T-helper 1 cell treated with Interleukin-12 subunit alpha and Interleukin-12 subunit beta and Interleukin-4 antibody, amounts not matched to agents 30 μg/mL and 1 μg/mL, for 36 hours (primary cell): ENCODE measurements at regions not wholly inside any gene's neighbourhood (a gene's known extent, or its start where the extent isn't known, plus 50 kb on each side); places are given as distances from the start of the nearest gene placed in this dataset.
"Not testable (repeated sequence)": the region's sequence is repeated elsewhere in the genome, so short reads cannot be mapped to it uniquely, and the experiment has no call there.

Source experiments
- H3K27ac Mint-ChIP-seq: one replicate; pipeline ENCODE4 v1.8.0; 2021; ENCODE audit warnings: mild to moderate bottlenecking, mixed read lengths
- H3K27me3 Mint-ChIP-seq: one replicate; pipeline ENCODE4 v1.8.0; 2021; ENCODE audit warnings: low read depth, mixed read lengths
- H3K36me3 Mint-ChIP-seq: one replicate; pipeline ENCODE4 v1.8.0; 2021; ENCODE audit warnings: low read depth, mixed read lengths
- H3K4me1 Mint-ChIP-seq: one replicate; pipeline ENCODE4 v1.8.0; 2021; ENCODE audit warnings: low read depth, mixed read lengths
- H3K4me3 Mint-ChIP-seq: one replicate; pipeline ENCODE4 v1.8.0; 2021; ENCODE audit warnings: mild to moderate bottlenecking, moderate library complexity, mixed read lengths
- H3K9me3 Mint-ChIP-seq: one replicate; pipeline ENCODE4 v1.8.0; 2021; ENCODE audit warnings: mixed read lengths

GRCh38 chr2:39975476-39976020, 196.5 kb upstream of the THUMPD2 start:
- Mint-ChIP-seq H3K4me1 (no peaks in the 10 kb centered on the region), H3K4me3 (no peak overlapping the region), H3K9me3 (peaks cover 11% of the 10 kb centered on the region), H3K27me3 (no peaks in the 10 kb centered on the region), H3K36me3 (peaks cover 4% of the 10 kb centered on the region), H3K27ac (no peak overlapping the region)

GRCh38 chr2:39968037-39968436, 189.0 kb upstream of the THUMPD2 start:
- no peaks in the 10 kb centered on the region for H3K27me3 Mint-ChIP-seq
- peaks cover 3% of the 10 kb centered on the region for H3K36me3 Mint-ChIP-seq
- no peak overlapping the region for H3K4me3 Mint-ChIP-seq
- no peaks in the 10 kb centered on the region for H3K4me1 Mint-ChIP-seq
- H3K27ac Mint-ChIP-seq: no peak overlapping the region
- H3K9me3 Mint-ChIP-seq: peaks cover 19% of the 10 kb centered on the region

- not testable (repeated sequence) for H3K36me3 Mint-ChIP-seq, H3K27me3 Mint-ChIP-seq, H3K27ac Mint-ChIP-seq, H3K4me3 Mint-ChIP-seq, H3K4me1 Mint-ChIP-seq
- peaks cover 13% of the 10 kb centered on the region for H3K9me3 Mint-ChIP-seq
Observed at GRCh38 chr2:39960681-39961080, 181.6 kb upstream of the THUMPD2 start.

- Mint-ChIP-seq H3K27ac (no peak overlapping the region), H3K9me3 (peaks cover 13% of the 10 kb centered on the region), H3K4me3 (no peak overlapping the region), H3K27me3 (no peaks in the 10 kb centered on the region), H3K4me1 (no peaks in the 10 kb centered on the region), H3K36me3 (no peaks in the 10 kb centered on the region)
Observed at GRCh38 chr2:39954346-39954745, 175.3 kb upstream of the THUMPD2 start.

- Mint-ChIP-seq H3K36me3 (no peaks in the 10 kb centered on the region), H3K4me3 (no peak overlapping the region), H3K4me1 (peaks cover 12% of the 10 kb centered on the region), H3K27ac (no peak overlapping the region), H3K27me3 (no peaks in the 10 kb centered on the region), H3K9me3 (no peaks in the 10 kb centered on the region)
Observed at GRCh38 chr2:39949131-39949530, 170.1 kb upstream of the THUMPD2 start.

GRCh38 chr2:39948016-39948719, 169.1 kb upstream of the THUMPD2 start:
- Mint-ChIP-seq H3K4me3 (no peak overlapping the region), H3K36me3 (no peaks in the 10 kb centered on the region), H3K4me1 (peaks cover 13% of the 10 kb centered on the region), H3K9me3 (no peaks in the 10 kb centered on the region), H3K27me3 (no peaks in the 10 kb centered on the region), H3K27ac (no peak overlapping the region)

GRCh38 chr2:39947294-39948015, 168.4 kb upstream of the THUMPD2 start:
- no peaks in the 10 kb centered on the region for H3K9me3 Mint-ChIP-seq
- H3K27ac Mint-ChIP-seq: no peak overlapping the region
- H3K27me3 Mint-ChIP-seq: no peaks in the 10 kb centered on the region

GRCh38 chr2:39942950-39943349, 163.9 kb upstream of the THUMPD2 start:
- Mint-ChIP-seq H3K27ac (no peak overlapping the region), H3K9me3 (peaks cover 11% of the 10 kb centered on the region), H3K4me1 (peaks cover 29% of the 10 kb centered on the region), H3K27me3 (no peaks in the 10 kb centered on the region), H3K36me3 (peaks cover 4% of the 10 kb centered on the region), H3K4me3 (no peak overlapping the region)

More at GRCh38 chr2:39947294-39948015, 168.4 kb upstream of the THUMPD2 start:
- H3K36me3 Mint-ChIP-seq: no peaks in the 10 kb centered on the region
- peaks cover 16% of the 10 kb centered on the region for H3K4me1 Mint-ChIP-seq
- H3K4me3 Mint-ChIP-seq: no peak overlapping the region

GRCh38 chr2:39938035-39938835, 159.2 kb upstream of the THUMPD2 start:
- no peaks in the 10 kb centered on the region for H3K27me3 Mint-ChIP-seq
- H3K36me3 Mint-ChIP-seq: peaks cover 9% of the 10 kb centered on the region
- peak overlapping the region; percentile 38 for H3K4me3 Mint-ChIP-seq
- H3K27ac Mint-ChIP-seq: peak overlapping the region; percentile 87
- peaks cover 17% of the 10 kb centered on the region for H3K9me3 Mint-ChIP-seq
- peaks cover 33% of the 10 kb centered on the region for H3K4me1 Mint-ChIP-seq

- Mint-ChIP-seq H3K36me3 (peaks cover 10% of the 10 kb centered on the region), H3K4me1 (peaks cover 30% of the 10 kb centered on the region), H3K27me3 (no peaks in the 10 kb centered on the region), H3K9me3 (peaks cover 17% of the 10 kb centered on the region), H3K4me3 (peak overlapping the region; percentile 38), H3K27ac (peak overlapping the region; percentile 87)
Observed at GRCh38 chr2:39937621-39938020, 158.6 kb upstream of the THUMPD2 start.

- H3K4me3 Mint-ChIP-seq: no peak overlapping the region
- no peak overlapping the region for H3K27ac Mint-ChIP-seq
- peaks cover 30% of the 10 kb centered on the region for H3K4me1 Mint-ChIP-seq
- peaks cover 10% of the 10 kb centered on the region for H3K36me3 Mint-ChIP-seq
- no peaks in the 10 kb centered on the region for H3K27me3 Mint-ChIP-seq
- H3K9me3 Mint-ChIP-seq: peaks cover 12% of the 10 kb centered on the region
Observed at GRCh38 chr2:39934851-39935250, 155.8 kb upstream of the THUMPD2 start.

- Mint-ChIP-seq H3K9me3 (peaks cover 12% of the 10 kb centered on the region), H3K27ac (no peak overlapping the region)
Observed at GRCh38 chr2:39933196-39933595, 154.1 kb upstream of the THUMPD2 start.

GRCh38 chr2:39932198-39932597, 153.1 kb upstream of the THUMPD2 start:
- Mint-ChIP-seq H3K9me3 (peaks cover 12% of the 10 kb centered on the region), H3K4me1 (peaks cover 12% of the 10 kb centered on the region), H3K27ac (no peak overlapping the region), H3K4me3 (no peak overlapping the region), H3K27me3 (no peaks in the 10 kb centered on the region), H3K36me3 (peaks cover 17% of the 10 kb centered on the region)

More at GRCh38 chr2:39933196-39933595, 154.1 kb upstream of the THUMPD2 start:
- no peaks in the 10 kb centered on the region for H3K27me3 Mint-ChIP-seq
- H3K4me3 Mint-ChIP-seq: no peak overlapping the region
- peaks cover 15% of the 10 kb centered on the region for H3K36me3 Mint-ChIP-seq
- peaks cover 19% of the 10 kb centered on the region for H3K4me1 Mint-ChIP-seq

- peaks cover 9% of the 10 kb centered on the region for H3K4me1 Mint-ChIP-seq
- H3K4me3 Mint-ChIP-seq: no peak overlapping the region
- no peak overlapping the region for H3K27ac Mint-ChIP-seq
- no peaks in the 10 kb centered on the region for H3K27me3 Mint-ChIP-seq
- peaks cover 16% of the 10 kb centered on the region for H3K36me3 Mint-ChIP-seq
- peaks cover 5% of the 10 kb centered on the region for H3K9me3 Mint-ChIP-seq
Observed at GRCh38 chr2:39930175-39930917, 151.3 kb upstream of the THUMPD2 start.
